GM19023 (cell line): ENCODE measurements at regions not wholly inside any gene's neighbourhood (a gene's known extent, or its start where the extent isn't known, plus 50 kb on each side); places are given as distances from the start of the nearest gene placed in this dataset.
"Not testable (repeated sequence)": the region's sequence is repeated elsewhere in the genome, so short reads cannot be mapped to it uniquely, and the experiment has no call there.

Source experiments
- ATAC-seq: cut with Tn5 transposase; IDR thresholded peaks from one replicate; pipeline ENCODE4 v1.9.1; 2021; ENCODE audit warnings: mild to moderate bottlenecking, moderate library complexity; ENCODE audit not compliant: unreplicated experiment

DNA sequence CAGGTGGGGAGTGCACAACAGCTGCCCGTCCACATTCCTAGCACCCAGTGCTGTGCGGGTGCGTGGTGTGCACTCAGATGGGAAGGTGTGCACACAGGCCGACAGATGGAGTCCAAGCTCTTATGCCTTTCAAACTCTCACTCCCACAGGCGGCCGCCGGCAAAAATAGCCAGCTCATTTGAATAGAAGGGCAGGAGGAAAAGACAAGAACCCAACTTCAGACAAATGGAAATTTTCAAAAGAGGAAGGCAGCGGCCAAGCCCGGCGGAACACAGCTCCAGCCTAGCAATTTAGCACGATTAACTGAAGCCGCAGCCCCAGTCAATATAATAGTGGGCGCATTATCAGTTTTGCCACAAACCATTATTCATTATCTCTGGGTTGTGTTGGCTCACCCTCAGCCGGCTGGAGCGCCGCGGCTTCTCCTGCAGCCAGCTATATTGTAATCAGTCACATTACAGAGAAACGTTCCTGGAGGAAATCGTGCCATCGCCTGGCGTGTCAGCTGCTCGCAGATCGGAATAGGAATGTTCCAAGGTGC lies 103.9 kb upstream of the SEC14L1 start:
- ATAC-seq = no peak

DNA sequence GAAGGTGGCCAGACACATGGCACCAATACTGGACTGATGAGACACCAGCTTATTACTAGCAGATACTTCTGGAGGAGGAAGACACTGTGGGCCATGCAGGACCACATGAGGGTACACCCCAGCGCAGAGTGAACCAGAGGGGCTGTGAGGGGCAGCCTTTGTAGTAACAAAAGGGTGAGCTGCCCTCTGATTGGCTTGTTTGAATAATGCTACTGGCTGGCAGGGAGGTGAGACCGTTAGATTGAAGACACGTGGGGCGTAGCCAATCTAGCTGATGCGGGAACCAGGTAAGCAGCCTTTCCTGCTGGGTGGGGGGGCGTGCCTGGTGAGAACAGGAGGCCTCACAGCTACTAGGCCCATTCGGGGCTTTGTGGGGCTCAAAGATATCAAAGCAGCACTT lies 102.8 kb upstream of the SEC14L1 start:
- ATAC-seq = no peak

DNA sequence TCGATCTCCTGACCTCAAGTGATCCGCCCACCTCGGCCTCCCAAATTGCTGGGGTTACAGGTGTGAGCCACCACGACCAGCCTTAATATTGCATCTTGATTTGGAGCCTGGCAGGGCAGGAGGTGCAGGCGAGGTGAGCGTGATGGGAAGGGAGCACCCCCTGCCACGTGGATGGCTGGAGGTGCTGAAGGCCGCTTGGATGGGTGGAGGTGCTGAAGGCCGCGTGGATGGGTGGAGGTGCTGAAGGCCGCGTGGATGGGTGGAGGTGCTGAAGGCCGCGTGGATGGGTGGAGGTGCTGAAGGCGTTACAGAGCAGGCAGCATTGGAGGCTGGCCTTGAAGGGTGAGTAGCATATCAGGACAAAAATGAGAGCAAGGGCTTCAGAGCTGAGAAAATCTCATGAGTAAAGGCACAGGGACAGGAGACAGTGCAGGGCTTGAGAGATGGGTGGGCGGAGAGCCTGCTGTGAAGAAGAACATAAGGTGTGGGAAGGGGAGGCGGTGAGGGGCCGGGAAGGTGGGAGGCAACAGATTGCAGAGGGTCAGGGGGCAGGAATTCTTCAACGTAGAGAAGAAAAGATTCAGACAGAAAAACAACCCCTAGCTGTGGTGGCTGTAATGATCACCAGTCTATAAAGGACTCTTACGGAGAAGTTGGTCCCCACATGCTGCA lies 101.7 kb upstream of the SEC14L1 start:
- ATAC-seq = no peak

DNA sequence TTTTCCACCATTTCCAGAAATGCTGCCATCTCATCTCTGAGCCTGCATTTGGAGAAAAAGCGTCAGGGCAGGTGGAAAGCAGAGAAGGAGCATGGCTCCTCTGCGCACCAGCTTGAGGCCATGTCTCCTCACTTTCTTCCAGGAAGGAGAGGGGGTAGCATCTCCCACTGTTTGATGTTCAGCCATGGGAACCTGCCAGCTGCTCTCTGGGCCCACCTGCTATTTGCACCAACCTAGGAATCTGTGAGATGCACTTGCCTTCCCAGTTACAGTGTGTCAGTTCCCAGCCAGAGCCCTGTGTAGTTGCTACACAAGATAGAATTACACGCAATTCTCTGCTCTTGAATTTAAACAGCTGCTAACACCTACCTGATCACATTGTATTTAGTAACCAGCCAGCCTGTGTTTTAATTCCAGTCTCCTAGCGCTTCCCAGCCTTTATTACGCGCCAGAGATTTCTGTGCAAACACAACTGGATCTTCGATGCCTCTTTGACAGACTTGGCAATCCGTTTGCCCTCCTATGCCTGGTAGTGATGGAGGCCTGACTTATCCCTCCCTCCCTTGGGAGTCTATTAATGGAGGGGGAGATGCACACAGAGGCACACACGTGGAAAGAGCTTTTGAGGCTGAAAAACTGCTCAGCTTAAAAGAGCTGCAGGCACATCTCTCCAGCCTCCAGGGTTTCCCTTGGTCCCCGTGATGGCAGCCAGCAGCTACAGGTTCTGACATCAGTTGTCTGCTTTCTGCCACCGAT lies 98.1 kb upstream of the SEC14L1 start:
- no peak for ATAC-seq

DNA sequence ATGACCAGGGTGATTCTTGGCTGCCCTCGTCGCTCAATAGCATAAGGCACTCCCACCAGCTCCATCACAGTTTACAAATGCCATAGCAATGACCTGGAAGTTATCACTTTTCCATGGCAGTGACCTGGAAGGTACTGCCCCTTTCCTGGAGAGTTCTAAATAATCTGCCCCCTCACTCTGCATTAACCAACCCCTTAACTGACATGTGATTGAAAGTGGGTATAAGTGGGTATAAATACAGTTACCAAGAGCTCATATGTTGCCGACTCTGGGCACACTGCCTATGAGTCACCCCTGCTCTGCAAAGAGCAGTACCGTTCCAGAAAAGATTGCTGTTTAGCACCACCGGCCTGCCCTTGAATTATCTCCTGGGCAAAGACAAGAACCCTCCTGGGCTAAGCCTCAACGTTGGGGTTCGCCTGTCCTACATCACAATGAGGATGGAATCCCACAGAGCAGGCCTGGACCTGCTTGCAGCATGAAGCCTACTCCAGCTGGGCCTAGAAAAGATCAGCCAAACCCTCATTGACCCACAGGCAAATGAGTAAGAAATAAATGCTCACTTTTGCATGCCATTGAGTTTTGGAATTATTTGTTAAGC lies 95.2 kb upstream of the SEC14L1 start:
- ATAC-seq = no peak

DNA sequence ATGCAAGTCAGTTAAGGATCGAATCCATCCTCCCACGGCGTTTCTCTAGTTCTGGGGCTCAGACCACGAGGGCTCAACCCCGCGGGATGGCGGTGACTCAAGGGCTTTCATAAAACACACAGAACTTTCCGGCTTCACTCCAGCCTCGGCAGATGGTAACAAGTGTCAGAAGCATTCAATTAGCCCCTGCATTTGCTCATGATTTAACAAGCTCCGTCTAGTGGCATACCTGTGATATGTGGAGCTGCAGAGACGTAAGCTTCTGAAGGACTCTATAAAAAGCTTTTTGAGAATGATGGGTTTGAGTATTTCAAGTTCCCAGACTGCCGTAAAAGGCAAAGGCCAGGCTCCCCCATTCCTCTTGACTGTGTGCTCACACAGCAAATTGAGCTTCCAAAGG lies 91.3 kb upstream of the SEC14L1 start:
- ATAC-seq = no peak

DNA sequence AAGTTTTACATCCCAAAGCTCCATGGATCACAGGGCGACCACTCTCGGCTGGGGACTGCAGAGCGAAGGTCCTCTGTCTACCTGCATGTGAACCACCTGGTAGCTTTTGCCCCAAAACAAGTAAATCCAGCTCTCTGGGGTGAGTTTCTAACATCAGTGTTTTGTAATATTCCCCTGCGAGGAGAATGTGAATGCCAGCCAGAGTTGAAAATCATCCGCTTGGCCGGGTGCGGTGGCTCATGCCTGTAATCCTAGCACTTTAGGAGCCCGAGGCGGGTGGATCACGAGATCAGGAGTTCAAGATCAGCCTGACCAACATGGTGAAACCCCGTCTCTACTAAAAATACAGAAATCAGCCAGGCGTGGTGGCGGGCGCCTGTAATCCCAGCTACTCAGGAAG lies 89.9 kb upstream of the SEC14L1 start:
- not testable (repeated sequence) for ATAC-seq

DNA sequence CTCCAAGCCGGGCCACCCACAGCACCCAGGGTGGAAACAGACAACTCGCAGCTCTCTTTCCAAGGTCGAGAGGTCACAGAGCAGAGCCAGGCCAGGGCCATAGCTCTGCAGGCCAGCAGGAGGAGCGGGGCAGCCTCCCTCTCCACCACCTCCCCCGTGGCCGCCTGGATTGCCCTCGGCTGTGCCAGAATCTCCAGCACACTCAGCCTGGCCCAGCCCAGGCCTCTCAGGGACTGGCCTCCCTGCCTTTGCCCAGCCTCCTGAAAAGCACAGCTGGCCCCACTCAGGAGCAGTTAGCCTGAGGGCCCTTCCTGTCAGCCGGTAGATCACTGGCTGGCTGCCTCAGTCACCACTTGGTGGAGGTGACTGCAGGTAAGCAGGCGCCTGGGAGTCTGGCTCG lies 85.8 kb upstream of the SEC14L1 start:
- no peak for ATAC-seq

DNA sequence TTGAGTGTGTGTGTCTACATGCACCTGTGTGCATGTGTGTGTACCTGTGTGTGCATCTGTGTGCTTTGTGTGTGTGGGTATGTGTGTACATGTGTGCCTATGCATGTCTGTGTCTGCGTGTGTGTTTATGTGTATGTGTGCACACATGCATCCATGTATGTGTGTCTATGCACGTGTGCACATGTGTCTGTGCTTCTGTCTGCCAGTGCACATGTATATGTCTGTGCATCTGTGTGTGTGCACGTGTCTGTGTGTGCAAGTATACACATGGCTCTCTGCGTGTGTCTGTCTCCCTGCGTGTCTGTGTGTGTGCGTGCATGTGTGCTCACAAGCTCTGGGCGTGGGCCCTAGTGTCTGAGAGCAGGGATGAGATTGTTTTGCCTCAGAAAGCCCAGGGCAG lies 85.3 kb upstream of the SEC14L1 start:
- no peak for ATAC-seq

DNA sequence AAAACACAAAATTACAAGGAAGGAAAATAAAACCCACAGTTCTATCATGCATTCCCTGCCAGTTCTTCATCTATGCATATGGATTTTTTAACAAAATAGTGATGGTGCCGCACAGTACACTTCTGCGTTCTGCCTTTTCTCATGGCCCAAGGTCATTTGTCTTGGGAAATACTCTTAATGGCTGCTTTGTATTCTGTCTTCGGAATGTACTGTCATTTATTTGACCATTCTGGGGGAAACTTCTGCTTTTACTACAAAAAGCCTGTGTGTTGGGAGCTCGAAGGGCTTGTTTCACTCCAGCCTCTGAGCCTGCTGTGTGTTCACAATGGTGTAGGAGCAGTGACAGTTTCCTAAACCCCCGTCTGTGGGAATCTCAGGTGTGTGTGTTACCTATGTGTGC lies 82.8 kb upstream of the SEC14L1 start:
- no peak for ATAC-seq

DNA sequence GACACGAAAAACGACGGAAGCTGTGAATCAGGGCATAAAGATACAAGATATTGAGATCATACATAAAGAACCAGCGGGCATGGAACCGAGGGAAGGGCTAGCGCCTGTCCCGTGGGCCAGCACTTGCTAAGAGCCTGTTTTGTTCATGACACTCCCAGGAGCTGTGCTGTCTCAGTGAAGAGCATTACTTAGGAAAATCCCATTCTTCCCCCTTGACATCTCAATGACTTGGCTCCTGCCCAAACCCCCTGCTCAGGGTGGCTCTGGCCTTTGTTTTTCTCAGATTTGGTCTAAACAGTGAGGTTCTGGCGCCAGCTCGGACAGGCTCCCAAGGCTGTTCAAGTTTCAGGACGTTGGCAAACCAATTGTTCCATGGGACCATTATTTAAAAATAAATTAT lies 79.1 kb upstream of the SEC14L1 start:
- ATAC-seq = no peak

DNA sequence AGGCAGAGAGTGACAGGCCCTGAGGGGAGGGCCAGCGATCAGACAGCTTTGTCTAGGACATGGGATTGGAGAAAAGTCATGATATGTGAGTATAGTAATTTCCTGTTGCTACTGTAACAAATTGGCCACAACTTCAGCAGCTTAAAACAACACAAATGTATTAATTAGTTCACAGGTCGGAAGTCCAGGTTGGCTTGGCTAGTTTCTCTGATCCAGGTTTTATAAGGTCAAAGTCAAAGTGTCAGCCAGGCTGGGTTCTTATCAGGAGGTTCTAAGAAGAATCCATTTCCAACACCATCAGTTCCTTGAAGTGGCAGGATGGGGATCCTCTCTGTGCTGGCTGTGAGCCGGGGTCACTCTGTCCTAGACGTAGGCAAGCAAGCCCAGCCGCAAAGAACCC lies 76.2 kb upstream of the SEC14L1 start:
- ATAC-seq = no peak

DNA sequence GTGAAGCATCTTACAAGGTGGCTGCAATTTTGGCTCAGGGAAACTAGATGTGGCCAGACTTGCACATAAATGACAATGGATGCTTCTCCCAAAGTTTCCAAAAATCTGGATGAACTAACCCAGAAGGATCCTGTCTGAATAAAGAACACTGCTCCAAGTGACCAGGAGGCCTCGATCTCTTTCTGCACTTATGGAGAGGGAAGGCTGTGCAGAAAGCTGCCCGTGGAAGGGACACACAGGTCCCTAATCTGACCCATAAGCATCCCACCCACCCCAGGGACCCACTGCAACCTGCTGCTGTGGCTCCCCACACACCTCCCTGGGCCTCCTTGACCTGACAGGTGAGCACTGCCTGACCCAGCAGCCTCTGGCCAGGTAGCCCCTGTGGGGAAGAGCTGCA lies 74.6 kb upstream of the SEC14L1 start:
- ATAC-seq = no peak

DNA sequence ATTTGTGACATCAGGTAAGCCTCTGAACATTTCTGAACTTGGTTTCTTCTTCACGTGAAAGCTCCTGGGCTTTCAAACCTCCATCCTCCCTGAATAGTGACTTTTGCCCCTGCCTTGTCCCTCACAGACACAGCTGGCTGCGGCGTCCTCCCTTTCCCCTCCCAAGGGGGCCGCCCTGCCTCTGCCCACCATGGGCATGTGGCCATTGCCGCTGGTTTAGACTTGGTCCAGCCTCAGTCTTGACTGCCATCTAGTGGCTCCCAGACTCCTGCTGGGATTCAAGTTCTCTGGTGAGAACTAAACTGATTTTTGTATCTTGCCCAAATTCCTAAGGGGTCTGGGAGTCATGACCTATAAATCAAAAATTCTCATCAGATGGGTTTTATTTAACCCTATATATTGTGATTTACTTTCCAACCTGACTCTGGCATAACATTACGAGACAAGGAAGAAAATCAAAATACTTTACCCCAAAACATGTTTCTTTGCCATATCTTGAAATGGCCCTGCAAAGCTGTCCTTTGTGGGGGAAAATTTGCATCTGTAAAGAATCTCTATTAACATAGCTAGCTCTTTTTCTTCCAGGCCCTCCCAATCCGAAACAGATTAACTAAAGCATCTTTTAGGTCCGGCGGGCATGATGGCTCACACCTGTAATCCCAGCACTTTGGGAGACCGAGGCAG lies 73.9 kb upstream of the SEC14L1 start:
- ATAC-seq = not testable (repeated sequence)

DNA sequence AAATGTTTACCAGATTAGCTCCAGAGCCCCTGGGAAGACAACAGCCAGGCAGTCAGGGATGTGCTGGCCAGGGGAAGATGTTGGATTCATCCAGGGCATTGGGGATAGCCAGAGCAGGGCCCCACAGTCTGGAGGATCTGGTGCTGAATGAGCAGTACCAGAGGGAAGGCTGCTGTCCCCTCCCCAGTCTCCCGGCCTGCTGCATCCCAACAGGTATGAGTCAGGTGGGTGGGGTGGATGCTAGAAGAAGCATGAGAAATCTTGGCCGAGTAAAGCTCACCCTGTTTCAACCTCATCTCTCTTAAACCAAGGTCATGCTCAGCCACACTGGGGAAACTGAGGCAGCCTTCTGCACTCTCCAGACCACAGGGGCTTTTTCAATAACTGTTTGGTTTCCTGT lies 71.9 kb upstream of the SEC14L1 start:
- ATAC-seq = no peak

DNA sequence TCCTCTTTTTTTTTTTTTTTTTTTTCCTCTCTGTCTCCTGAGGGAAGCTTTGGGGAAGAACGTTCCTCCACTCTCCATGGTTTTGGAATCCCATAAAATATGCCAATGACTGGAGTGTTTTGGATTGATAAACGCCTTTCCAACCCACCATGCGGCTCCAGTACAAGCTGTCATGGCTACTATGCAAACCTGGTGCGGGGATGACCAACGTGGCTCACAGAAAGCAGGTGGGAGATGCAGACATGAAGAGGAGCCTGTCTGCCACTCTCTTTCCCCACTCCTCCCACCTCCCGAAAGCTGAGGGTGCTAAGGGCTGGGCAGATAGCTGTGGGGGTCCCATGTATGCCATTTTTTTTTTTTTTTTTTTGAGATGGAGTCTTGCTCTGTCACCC lies 69.9 kb upstream of the SEC14L1 start:
- no peak for ATAC-seq

DNA sequence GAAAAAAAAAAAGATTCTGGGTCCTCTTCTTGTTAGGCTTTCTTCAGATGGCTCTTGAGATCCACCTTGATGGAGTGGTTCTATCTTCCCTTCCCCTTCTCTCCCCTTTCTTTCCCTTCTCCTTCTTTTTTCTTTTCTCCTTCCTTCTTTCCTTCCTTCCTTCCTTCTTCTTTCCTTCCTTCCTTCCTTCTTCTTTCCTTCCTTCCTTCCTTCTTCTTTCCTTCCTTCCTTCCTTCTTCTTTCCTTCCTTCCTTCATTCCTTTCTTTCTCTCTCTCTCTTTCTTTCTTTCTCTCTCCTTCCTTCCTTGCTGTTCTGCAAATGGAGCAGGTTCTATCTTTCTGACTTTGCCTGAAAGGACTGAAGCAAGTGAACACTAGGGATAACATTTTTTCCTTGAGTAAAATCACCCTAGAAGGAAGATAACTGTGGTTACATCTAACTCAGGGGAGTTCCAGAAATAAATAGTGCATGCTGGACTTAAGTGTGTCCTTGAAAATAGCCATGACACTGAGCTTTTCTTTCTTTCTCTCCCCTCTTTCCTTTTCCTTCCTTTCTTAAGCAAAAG lies 68.8 kb upstream of the SEC14L1 start:
- no peak for ATAC-seq

DNA sequence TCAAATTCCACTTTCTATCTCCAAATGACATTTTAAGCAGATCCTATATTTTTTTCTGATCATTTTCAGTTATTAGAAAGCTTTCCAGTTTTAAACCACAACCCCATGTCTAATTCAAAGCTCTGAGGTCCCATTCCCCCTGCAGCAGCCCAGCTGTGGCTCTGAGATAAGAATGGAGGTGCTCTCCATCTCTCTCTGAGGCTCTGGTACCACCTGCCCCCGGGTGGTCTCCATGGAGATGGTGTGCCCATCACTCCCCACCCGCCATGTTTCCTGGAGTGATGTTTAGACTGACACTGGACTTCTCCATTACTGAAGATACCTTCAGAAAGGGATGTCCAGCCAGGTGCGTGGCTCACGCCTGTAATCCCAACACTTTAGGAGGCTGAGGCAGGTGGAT lies 68.1 kb upstream of the SEC14L1 start:
- ATAC-seq = no peak

DNA sequence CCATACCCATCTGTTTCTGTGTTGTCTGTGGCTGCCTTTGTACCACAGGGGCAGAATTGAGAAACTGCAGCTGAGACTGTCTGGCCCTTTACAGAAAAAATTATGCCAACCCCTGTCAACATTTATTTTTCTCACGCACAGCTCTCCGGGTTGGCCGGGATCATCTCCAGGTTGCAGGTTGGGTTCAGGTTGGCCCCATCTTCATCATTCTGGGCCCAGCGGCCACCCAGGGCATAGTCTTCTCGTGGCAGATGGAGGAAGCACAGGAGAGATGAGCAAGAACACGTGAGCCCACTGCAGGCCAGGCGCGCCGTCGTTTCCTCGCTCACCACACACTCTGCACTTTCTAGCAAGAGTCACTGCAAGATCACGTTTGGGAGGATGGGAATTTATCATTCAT lies 66.1 kb upstream of the SEC14L1 start:
- ATAC-seq = no peak

DNA sequence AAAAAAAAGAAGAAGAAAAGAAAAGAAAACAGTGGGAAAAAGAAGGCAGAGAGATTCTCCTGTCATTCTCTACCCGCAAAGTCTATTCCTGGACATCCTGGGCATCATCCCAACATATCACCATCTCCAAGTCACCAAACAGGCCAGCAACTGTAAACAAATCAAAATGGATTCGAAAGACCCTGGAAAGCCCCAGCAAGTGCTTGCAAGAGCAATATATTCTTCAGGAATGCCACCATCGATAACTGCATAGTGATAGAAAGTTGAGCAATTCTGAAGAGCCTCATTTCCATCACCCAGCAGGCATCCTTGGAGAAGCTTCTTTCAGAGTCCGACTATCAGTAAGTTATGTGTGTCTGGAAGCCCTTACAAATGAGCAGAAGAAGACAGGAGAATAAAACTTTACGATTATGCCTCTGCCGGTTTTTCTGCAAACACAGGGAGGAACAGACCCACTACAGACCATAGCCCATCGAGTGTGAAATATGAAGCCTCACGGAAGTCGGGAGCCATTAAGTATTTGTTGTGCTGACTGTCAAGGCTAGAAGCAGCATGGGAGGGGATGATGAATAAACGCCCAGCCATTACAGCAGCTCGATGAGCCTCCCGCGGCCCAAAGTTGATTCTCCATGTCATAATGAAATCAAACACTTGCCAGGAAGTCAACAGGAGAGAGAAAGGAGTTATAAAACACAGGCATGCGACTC lies 64.5 kb upstream of the SEC14L1 start:
- ATAC-seq = no peak

DNA sequence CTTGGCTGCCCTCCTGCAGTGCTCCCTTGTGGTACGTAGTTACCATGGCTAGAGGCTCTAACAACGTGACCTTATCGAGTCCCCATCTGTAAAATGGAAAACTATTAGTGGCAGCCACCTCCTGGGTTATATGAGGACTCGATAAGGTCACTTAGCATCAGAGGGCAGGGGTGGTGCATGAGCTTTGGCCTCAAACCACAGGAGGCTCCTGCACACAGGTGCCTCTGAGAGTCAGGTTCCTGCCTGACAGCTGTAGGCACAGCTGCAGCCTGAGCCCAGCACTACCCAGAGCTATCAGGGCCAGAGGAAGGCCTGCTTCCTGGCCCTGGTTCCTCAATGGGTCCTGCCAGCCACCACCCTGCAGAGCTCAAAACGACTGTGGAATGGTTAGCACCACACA lies 57.2 kb upstream of the SEC14L1 start:
- no peak for ATAC-seq
